ENCODE measurements at regions not wholly inside any gene's neighbourhood (a gene's known extent, or its start where the extent isn't known, plus 50 kb on each side); places are given as distances from the start of the nearest gene placed in this dataset.

DNA sequence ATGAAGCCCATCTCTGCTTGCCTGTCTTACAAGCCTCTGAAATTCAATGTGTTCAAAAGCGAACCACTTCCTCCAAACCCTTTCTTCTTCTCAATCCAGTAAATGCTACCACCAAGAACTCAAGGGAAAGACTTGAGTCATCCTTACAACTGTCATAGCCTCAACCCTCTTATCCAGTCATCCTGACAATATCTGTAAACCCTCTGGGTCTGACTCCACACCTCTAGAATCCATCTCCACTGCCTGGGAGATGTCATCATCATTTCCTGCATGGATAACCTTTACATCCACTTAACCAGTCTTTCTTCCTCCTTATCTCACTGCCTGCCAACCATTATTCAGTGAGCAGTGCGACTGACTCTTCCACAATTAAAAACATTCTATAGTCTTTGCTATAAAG lies 441.1 kb downstream of the SETD4 start:
- ATAC-seq = no peak; the same call in 1 of the 3 replicates
- no peak for TF ChIP-seq ZNF8 (CRISPR knock-in tag; IDR thresholded peaks at IDR 0.05)
- TF ChIP-seq ESRRG (CRISPR knock-in tag; IDR thresholded peaks at IDR 0.05) = no peak
- no peak for TF ChIP-seq PATZ1 (CRISPR knock-in tag; IDR thresholded peaks at IDR 0.05; ENCODE audit: borderline replicate concordance)

- TF ChIP-seq CSDC2 (CRISPR knock-in tag; IDR thresholded peaks at IDR 0.05) = no peak
- TF ChIP-seq RARB (CRISPR knock-in tag; IDR thresholded peaks at IDR 0.05) = no peak
- TF ChIP-seq ZC3H10 (CRISPR knock-in tag; IDR thresholded peaks at IDR 0.05) = no peak
- no peak for TF ChIP-seq POU6F1 (CRISPR knock-in tag; IDR thresholded peaks at IDR 0.05; ENCODE audit: borderline replicate concordance, low read depth)
- TF ChIP-seq OSR1 (CRISPR knock-in tag; IDR thresholded peaks at IDR 0.05) = no peak
- TF ChIP-seq CREB5 (CRISPR knock-in tag; IDR thresholded peaks at IDR 0.05; ENCODE audit: low read depth) = no peak
- TF ChIP-seq ZNF8 (CRISPR knock-in tag; IDR thresholded peaks at IDR 0.05) = no peak
- no peak for TF ChIP-seq PPARA (CRISPR knock-in tag; IDR thresholded peaks at IDR 0.05; ENCODE audit: borderline replicate concordance)
- TF ChIP-seq ARNTL (CRISPR knock-in tag; IDR thresholded peaks at IDR 0.05; ENCODE audit: borderline replicate concordance, low read depth) = no peak
- TF ChIP-seq TCF4 (CRISPR knock-in tag; IDR thresholded peaks at IDR 0.05; ENCODE audit: borderline replicate concordance) = no peak
- TF ChIP-seq GLIS3 (CRISPR knock-in tag; IDR thresholded peaks at IDR 0.05) = no peak
- TF ChIP-seq TSHZ2 (CRISPR knock-in tag; IDR thresholded peaks at IDR 0.05) = no peak
- no peak for TF ChIP-seq BACH2 (CRISPR knock-in tag; IDR thresholded peaks at IDR 0.05; ENCODE audit: borderline replicate concordance)
- TF ChIP-seq ESRRG (CRISPR knock-in tag; IDR thresholded peaks at IDR 0.05) = no peak
- no peak for TF ChIP-seq ZNF565 (CRISPR knock-in tag; conservative IDR thresholded peaks at IDR 0.05; ENCODE audit: low read depth)
- TF ChIP-seq PATZ1 (CRISPR knock-in tag; IDR thresholded peaks at IDR 0.05; ENCODE audit: borderline replicate concordance) = no peak
These were observed 442.8 kb downstream of the SETD4 start for GRCh38 chr21:35617491-35617890.

GRCh38 chr21:35616090-35616489 lies 444.2 kb downstream of the SETD4 start:
- TF ChIP-seq ZNF70 (CRISPR knock-in tag; IDR thresholded peaks at IDR 0.05) = no peak
- TF ChIP-seq POU6F1 (CRISPR knock-in tag; IDR thresholded peaks at IDR 0.05; ENCODE audit: borderline replicate concordance, low read depth) = no peak
- TF ChIP-seq ZNF8 (CRISPR knock-in tag; IDR thresholded peaks at IDR 0.05) = no peak
- no peak for TF ChIP-seq ZFP30 (CRISPR knock-in tag; IDR thresholded peaks at IDR 0.05)
- TF ChIP-seq CSDC2 (CRISPR knock-in tag; IDR thresholded peaks at IDR 0.05) = no peak
- TF ChIP-seq ESRRG (CRISPR knock-in tag; IDR thresholded peaks at IDR 0.05) = no peak
- TF ChIP-seq OSR1 (CRISPR knock-in tag; IDR thresholded peaks at IDR 0.05) = no peak
- ATAC-seq = peak; percentile 75

More at GRCh38 chr21:35617491-35617890, 442.8 kb downstream of the SETD4 start:
- no peak for ATAC-seq

All from SK-N-SH treated with all-trans-retinoic acid at 6 μM for 48 hours (cell line).